ENCODE measurements at regions not wholly inside any gene's neighbourhood (a gene's known extent, or its start where the extent isn't known, plus 50 kb on each side); places are given as distances from the start of the nearest gene placed in this dataset.
"Not testable (repeated sequence)": the region's sequence is repeated elsewhere in the genome, so short reads cannot be mapped to it uniquely, and the experiment has no call there.

GRCh38 chr12:105446460-105446859, 116.0 kb downstream of the C12orf75 start:
- not testable (repeated sequence) for TF ChIP-seq RAD21 (IDR thresholded peaks at IDR 0.05; ENCODE audit: low read depth); TAF1 (IDR thresholded peaks at IDR 0.05; ENCODE audit: low read depth); NFIC (IDR thresholded peaks at IDR 0.05); EGR1 (IDR thresholded peaks at IDR 0.05); CREB1 (IDR thresholded peaks at IDR 0.05; ENCODE audit: low read depth)
- TF ChIP-seq, protein P1, sequence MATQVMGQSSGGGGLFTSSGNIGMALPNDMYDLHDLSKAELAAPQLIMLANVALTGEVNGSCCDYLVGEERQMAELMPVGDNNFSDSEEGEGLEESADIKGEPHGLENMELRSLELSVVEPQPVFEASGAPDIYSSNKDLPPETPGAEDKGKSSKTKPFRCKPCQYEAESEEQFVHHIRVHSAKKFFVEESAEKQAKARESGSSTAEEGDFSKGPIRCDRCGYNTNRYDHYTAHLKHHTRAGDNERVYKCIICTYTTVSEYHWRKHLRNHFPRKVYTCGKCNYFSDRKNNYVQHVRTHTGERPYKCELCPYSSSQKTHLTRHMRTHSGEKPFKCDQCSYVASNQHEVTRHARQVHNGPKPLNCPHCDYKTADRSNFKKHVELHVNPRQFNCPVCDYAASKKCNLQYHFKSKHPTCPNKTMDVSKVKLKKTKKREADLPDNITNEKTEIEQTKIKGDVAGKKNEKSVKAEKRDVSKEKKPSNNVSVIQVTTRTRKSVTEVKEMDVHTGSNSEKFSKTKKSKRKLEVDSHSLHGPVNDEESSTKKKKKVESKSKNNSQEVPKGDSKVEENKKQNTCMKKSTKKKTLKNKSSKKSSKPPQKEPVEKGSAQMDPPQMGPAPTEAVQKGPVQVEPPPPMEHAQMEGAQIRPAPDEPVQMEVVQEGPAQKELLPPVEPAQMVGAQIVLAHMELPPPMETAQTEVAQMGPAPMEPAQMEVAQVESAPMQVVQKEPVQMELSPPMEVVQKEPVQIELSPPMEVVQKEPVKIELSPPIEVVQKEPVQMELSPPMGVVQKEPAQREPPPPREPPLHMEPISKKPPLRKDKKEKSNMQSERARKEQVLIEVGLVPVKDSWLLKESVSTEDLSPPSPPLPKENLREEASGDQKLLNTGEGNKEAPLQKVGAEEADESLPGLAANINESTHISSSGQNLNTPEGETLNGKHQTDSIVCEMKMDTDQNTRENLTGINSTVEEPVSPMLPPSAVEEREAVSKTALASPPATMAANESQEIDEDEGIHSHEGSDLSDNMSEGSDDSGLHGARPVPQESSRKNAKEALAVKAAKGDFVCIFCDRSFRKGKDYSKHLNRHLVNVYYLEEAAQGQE (IDR thresholded peaks at IDR 0.05; ENCODE audit: low read depth): not testable (repeated sequence)
